GM18517 (cell line): ENCODE measurements at regions not wholly inside any gene's neighbourhood (a gene's known extent, or its start where the extent isn't known, plus 50 kb on each side); places are given as distances from the start of the nearest gene placed in this dataset.
"Not testable (repeated sequence)": the region's sequence is repeated elsewhere in the genome, so short reads cannot be mapped to it uniquely, and the experiment has no call there.

Experiments
- ATAC-seq: cut with Tn5 transposase; IDR thresholded peaks from one replicate; pipeline ENCODE4 v1.9.1; 2021; ENCODE audit warnings: mild to moderate bottlenecking, moderate library complexity; ENCODE audit not compliant: unreplicated experiment

DNA sequence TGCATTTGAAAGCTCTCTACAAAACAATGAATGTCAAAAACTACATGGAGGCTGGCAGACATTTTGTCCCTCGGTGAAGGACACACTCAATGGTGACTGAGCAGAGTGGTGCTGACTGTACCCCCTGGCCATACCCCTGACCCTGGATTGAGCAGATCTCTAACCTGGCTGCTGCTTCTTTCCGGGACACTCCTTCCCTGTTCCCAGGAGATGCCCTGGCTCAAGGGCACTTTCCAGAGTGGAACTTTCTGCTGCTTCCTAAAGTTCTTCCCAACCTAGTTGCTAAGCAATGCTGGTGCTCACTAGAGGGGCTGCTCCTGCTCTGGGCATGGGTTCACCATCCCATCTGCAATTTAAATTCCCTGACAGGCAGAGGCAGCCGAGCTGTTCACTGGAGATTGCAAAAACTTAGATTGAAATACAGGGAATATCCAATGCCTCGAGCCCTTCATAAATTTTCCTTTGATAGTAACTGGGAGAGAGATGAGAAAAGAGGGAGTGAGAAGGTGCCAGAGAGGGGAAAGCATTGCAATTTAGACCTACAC, 384.3 kb upstream of the PODXL start:
- ATAC-seq = no peak

GRCh38 chr7:131938788-131939187, 382.4 kb upstream of the PODXL start:
- ATAC-seq = not testable (repeated sequence)

GRCh38 chr7:131937868-131938267, 381.4 kb upstream of the PODXL start:
- ATAC-seq = no peak

DNA sequence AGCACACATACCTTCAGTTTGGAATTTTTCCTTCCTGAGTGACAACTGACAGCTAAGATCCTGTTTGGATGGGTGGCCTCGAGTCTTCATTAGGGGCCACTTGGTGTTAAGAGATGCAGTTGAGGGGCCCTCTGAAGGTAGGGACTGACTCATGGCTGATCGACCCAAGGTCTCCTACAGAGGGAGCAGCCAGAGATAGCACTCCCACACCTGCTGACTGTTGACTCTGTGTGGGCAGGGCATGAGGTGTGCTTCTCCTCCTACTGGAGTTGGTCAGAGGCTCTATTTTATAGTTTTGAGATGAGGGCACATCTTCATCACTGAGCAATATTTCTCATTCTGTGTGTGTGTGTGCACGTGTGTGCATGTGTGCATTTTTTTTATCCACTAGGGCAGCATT, 378.8 kb upstream of the PODXL start:
- ATAC-seq = no peak

- no peak for ATAC-seq
These were observed 378.0 kb upstream of the PODXL start for GRCh38 chr7:131934452-131934851.

- ATAC-seq = no peak
These were observed 377.4 kb upstream of the PODXL start for GRCh38 chr7:131933751-131934289.

GRCh38 chr7:131933219-131933618, 376.8 kb upstream of the PODXL start:
- not testable (repeated sequence) for ATAC-seq

DNA sequence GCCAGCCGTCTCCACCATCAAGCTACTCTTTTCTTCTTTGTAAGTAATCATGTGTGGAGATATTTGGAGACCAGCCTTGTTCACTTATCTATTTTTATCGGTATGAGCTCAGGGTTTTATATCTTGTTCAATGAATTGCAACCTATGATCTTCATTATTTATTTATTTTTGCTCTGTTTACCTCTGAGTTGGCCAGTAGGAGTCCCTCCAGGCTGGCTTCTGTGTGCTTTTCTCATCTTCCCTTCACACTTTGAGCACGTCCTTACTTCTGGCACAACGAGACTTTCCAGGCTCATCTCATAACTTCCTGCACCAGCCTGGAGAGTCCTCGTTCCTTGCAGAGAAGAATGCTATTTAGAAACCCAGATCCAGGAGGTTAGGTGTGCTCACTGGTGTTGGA, 375.8 kb upstream of the PODXL start:
- ATAC-seq = no peak

- ATAC-seq = no peak
These were observed 374.9 kb upstream of the PODXL start for GRCh38 chr7:131931370-131931769.

DNA sequence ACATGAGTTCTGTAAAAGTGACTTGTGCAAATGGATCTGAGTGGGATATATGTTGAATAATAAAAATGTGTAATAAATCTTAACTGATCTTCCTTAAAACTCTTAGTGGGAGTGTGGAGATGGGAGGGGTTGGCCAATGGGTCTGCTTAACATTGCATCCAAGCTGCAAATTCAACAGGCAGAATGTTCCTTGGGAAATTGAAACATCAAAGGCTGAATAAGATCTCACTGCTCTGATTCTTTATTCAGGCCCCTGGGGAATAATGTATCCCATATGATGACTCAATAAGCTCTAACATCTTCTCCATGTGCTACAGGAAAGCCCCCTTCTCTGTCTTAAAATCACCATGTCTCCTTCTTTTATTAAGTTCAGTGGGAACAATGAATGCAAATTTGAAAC, 373.2 kb upstream of the PODXL start:
- ATAC-seq = no peak

DNA sequence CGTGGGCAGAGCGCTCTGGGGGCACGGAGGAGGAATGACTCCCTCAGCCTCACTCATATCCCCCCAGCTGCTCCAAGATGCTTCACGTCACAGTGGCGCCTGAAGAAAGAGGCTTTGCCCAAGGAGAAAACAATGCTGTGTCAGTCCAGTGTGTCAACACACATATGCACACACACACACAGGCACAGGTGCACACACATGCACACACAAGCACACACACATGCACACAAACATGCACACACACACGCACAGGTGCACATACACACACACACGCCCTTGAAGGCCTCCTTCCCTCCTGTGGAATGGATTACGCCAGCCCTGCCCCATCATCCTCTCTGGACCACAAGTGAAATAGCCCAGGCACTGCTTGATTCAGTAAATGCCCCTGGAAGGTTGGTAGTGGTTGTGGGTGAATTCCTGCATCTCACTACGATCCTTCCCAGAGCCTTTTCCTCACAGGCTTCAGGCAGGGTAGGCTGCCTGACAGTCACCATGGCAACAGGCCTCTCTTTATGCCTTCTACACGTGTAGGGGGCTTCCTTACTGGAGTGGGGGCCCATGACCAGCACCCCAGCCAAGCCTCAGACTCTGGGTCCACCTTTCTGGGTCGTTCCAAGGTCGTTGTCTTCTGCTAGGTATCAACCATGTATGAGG, 371.5 kb upstream of the PODXL start:
- no peak for ATAC-seq

DNA sequence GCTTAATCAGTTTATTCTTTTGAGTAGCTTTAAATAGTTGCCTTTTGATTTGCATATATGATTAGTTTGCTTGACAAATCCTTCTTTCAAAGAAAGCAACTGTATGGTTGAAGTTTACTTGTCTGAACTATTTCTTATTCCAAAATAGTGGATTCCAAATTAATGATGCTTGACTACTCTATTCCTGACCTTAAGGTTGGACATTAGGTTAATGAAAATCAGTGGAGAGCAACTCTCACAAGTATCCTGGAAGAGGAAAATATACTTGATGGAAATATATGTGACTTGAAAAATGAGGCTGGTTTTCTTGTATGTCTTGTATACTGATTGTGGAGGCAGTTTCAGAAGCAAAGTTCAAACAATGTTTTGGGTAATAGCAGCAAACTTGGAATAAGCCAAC, 369.2 kb upstream of the PODXL start:
- ATAC-seq = no peak

DNA sequence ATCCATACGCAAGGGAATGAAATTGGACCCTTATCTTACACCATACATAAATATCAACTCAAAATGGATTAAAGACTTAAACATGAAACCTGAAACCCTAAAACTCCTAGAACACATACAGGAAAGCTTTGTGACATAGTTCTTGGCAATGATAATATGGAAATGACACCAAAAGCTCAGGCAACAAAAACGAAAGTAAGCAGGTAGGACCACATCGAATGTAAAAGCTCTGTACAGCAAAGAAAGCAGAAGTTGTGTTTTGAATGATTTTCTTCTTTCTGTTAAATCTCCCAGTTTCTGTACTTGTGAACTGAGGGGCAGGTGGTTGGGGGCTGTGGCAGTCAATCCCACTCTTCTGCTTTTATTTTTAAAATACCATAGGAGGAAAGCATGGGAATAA, 368.4 kb upstream of the PODXL start:
- ATAC-seq = no peak

GRCh38 chr7:131922948-131923347, 366.5 kb upstream of the PODXL start:
- ATAC-seq = not testable (repeated sequence)

DNA sequence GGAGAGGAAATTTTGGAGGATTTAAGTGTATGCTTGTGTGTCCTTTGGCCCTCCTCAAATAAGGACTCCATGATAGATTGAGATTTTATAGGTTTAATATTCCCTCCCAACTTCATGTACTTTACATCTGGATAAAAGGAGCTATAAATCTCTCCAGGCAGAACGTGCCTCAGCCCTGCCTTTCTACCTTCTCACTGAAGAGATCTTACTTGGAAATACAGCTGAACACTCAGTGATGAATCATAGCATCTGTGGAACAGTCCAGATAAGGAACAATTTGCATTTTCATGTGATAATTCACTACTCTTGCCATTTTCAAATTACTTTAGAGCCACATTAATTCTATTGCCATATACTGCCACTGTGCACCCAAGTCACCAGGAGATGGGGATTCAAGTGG, 364.6 kb upstream of the PODXL start:
- ATAC-seq = no peak

GRCh38 chr7:131919920-131920709, 363.7 kb upstream of the PODXL start:
- no peak for ATAC-seq

GRCh38 chr7:131911112-131911511, 354.7 kb upstream of the PODXL start:
- no peak for ATAC-seq

- ATAC-seq = no peak
These were observed 352.8 kb upstream of the PODXL start for GRCh38 chr7:131909151-131909768.

DNA sequence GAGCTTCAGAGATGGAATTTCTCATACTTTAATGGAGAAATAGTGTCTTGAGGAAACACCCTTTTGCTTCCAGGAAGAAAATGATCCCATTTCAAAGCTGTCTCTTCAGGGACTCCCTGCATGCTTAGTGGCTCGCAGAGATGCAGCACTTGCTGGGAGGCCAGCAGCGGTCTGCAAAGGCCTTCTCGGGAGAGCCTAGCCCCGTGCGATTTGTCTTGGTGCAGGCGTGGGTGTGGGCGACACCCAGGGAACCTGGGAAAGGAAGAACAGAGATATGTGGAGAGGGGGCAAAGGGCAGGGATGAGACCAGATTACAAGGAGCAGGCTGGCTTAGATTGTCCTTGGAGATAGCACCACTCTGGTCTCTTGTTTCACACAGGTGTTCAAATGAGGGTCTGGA, 352.3 kb upstream of the PODXL start:
- no peak for ATAC-seq

DNA sequence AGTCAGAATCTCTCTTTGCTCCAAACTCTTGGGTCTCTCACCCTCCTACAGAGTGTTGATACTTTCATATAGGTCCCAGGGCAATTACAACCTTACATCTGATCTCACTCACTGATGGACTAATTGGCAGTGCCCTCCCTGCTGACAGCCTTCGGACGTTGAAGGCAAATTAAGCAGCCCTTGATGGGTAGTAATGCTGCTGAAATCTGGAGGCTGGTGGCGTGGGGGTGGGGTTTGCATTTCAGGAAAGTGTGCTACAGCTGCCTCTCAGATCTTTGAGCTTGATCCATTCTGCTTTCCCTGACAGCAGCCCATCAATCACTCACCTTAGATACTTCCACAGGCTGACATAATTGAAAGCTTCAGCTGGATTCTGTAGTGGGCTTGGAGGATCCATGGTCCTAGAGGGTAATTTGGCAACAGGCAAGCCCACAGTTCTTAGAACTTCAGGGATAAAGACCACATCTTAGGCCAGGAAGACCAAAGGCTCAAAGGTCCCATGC, 349.1 kb upstream of the PODXL start:
- ATAC-seq = no peak

GRCh38 chr7:131904760-131905327, 348.4 kb upstream of the PODXL start:
- ATAC-seq = no peak
